ENCODE measurements at regions not wholly inside any gene's neighbourhood (a gene's known extent, or its start where the extent isn't known, plus 50 kb on each side); places are given as distances from the start of the nearest gene placed in this dataset.

- no peak for DNase-seq
These were observed 119.8 kb upstream of the SLC25A33 start for GRCh38 chr1:9419369-9420041.

- DNase-seq: no peak
These were observed 118.3 kb upstream of the SLC25A33 start for GRCh38 chr1:9420835-9421532.

- no peak for DNase-seq
These were observed 117.8 kb upstream of the SLC25A33 start for GRCh38 chr1:9421533-9421873.

- DNase-seq: no peak
These were observed 116.9 kb upstream of the SLC25A33 start for GRCh38 chr1:9422321-9422720.

GRCh38 chr1:9422911-9423505 is 116.3 kb upstream of the SLC25A33 start:
- DNase-seq: no peak

GRCh38 chr1:9424261-9424660 is 115.0 kb upstream of the SLC25A33 start:
- DNase-seq: no peak

GRCh38 chr1:9425859-9426258 is 113.4 kb upstream of the SLC25A33 start:
- DNase-seq: no peak

- DNase-seq: peak; percentile 11 to 67 (median 45)
These were observed 113.0 kb upstream of the SLC25A33 start for GRCh38 chr1:9426291-9426711.

- no peak for DNase-seq
These were observed 111.9 kb upstream of the SLC25A33 start for GRCh38 chr1:9427388-9427787.

- peak; percentile 98 to 100 (median 98) for DNase-seq
These were observed 110.5 kb upstream of the SLC25A33 start for GRCh38 chr1:9428601-9429341.

GRCh38 chr1:9429342-9429711 is 109.9 kb upstream of the SLC25A33 start:
- no peak for DNase-seq

- no peak for DNase-seq
These were observed 104.8 kb upstream of the SLC25A33 start for GRCh38 chr1:9434247-9435152.

- DNase-seq: no peak
These were observed 104.1 kb upstream of the SLC25A33 start for GRCh38 chr1:9435153-9435636.

- no peak for DNase-seq
These were observed 103.2 kb upstream of the SLC25A33 start for GRCh38 chr1:9435854-9436640.

GRCh38 chr1:9437961-9438430 is 101.3 kb upstream of the SLC25A33 start:
- no peak for DNase-seq

GRCh38 chr1:9438431-9439073 is 100.7 kb upstream of the SLC25A33 start:
- no peak for DNase-seq

- DNase-seq: no peak
These were observed 100.0 kb upstream of the SLC25A33 start for GRCh38 chr1:9439074-9439761.

GRCh38 chr1:9440261-9440660 is 99.0 kb upstream of the SLC25A33 start:
- DNase-seq: no peak

GRCh38 chr1:9440763-9441194 is 98.5 kb upstream of the SLC25A33 start:
- DNase-seq: no peak

GRCh38 chr1:9441451-9442133 is 97.7 kb upstream of the SLC25A33 start:
- DNase-seq: no peak

All from activated naive CD4-positive, alpha-beta T cell (primary cell).